ENCODE measurements at regions not wholly inside any gene's neighbourhood (a gene's known extent, or its start where the extent isn't known, plus 50 kb on each side); places are given as distances from the start of the nearest gene placed in this dataset.

GRCh38 chr14:34362641-34363251 lies 99.3 kb downstream of the SPTSSA start:
- no peak overlapping the region for H3K4me3 ChIP-seq (ENCODE audit: low read length)
- no peak for TF ChIP-seq ZNF274 (IDR thresholded peaks at IDR 0.05; ENCODE audit: low read depth, low read length)

GRCh38 chr14:34361504-34362011 lies 100.5 kb downstream of the SPTSSA start:
- H3K4me3 ChIP-seq (ENCODE audit: low read length): no peak overlapping the region
- no peak for TF ChIP-seq ZNF274 (IDR thresholded peaks at IDR 0.05; ENCODE audit: low read depth, low read length)

GRCh38 chr14:34359420-34360117 lies 102.5 kb downstream of the SPTSSA start:
- H3K4me3 ChIP-seq (ENCODE audit: low read length): no peak overlapping the region
- TF ChIP-seq ZNF274 (IDR thresholded peaks at IDR 0.05; ENCODE audit: low read depth, low read length): no peak

GRCh38 chr14:34356264-34356654 lies 105.8 kb downstream of the SPTSSA start:
- no peak for TF ChIP-seq ZNF274 (IDR thresholded peaks at IDR 0.05; ENCODE audit: low read depth, low read length)
- H3K4me3 ChIP-seq (ENCODE audit: low read length): no peak overlapping the region

GRCh38 chr14:34355584-34356263 lies 106.3 kb downstream of the SPTSSA start:
- no peak overlapping the region for H3K4me3 ChIP-seq (ENCODE audit: low read length)
- TF ChIP-seq ZNF274 (IDR thresholded peaks at IDR 0.05; ENCODE audit: low read depth, low read length): no peak

GRCh38 chr14:34354556-34354955 lies 107.5 kb downstream of the SPTSSA start:
- no peak overlapping the region for H3K4me3 ChIP-seq (ENCODE audit: low read length)
- TF ChIP-seq ZNF274 (IDR thresholded peaks at IDR 0.05; ENCODE audit: low read depth, low read length): no peak

- no peak overlapping the region for H3K4me3 ChIP-seq (ENCODE audit: low read length)
- no peak for TF ChIP-seq ZNF274 (IDR thresholded peaks at IDR 0.05; ENCODE audit: low read depth, low read length)
Observed at GRCh38 chr14:34350903-34351302, 111.1 kb downstream of the SPTSSA start.

GRCh38 chr14:34348592-34348991 lies 113.4 kb downstream of the SPTSSA start:
- TF ChIP-seq ZNF274 (IDR thresholded peaks at IDR 0.05; ENCODE audit: low read depth, low read length): no peak
- no peak overlapping the region for H3K4me3 ChIP-seq (ENCODE audit: low read length)

GRCh38 chr14:34347683-34348082 lies 114.4 kb downstream of the SPTSSA start:
- H3K4me3 ChIP-seq (ENCODE audit: low read length): no peak overlapping the region
- TF ChIP-seq ZNF274 (IDR thresholded peaks at IDR 0.05; ENCODE audit: low read depth, low read length): no peak

GRCh38 chr14:34345718-34346465 lies 116.1 kb downstream of the SPTSSA start:
- TF ChIP-seq ZNF274 (IDR thresholded peaks at IDR 0.05; ENCODE audit: low read depth, low read length): no peak

GRCh38 chr14:34344318-34344717 lies 117.7 kb downstream of the SPTSSA start:
- no peak for TF ChIP-seq ZNF274 (IDR thresholded peaks at IDR 0.05; ENCODE audit: low read depth, low read length)

More at GRCh38 chr14:34345718-34346465, 116.1 kb downstream of the SPTSSA start:
- no peak overlapping the region for H3K4me3 ChIP-seq (ENCODE audit: low read length)

GRCh38 chr14:34340025-34340625 lies 121.9 kb downstream of the SPTSSA start:
- TF ChIP-seq ZNF274 (IDR thresholded peaks at IDR 0.05; ENCODE audit: low read depth, low read length): no peak
- H3K4me3 ChIP-seq (ENCODE audit: low read length): no peak overlapping the region

More at GRCh38 chr14:34344318-34344717, 117.7 kb downstream of the SPTSSA start:
- H3K4me3 ChIP-seq (ENCODE audit: low read length): no peak overlapping the region

- H3K4me3 ChIP-seq (ENCODE audit: low read length): no peak overlapping the region
- TF ChIP-seq ZNF274 (IDR thresholded peaks at IDR 0.05; ENCODE audit: low read depth, low read length): no peak
Observed at GRCh38 chr14:34338056-34338455, 124.0 kb downstream of the SPTSSA start.

GRCh38 chr14:34336501-34336900 lies 125.5 kb downstream of the SPTSSA start:
- TF ChIP-seq ZNF274 (IDR thresholded peaks at IDR 0.05; ENCODE audit: low read depth, low read length): no peak
- no peak overlapping the region for H3K4me3 ChIP-seq (ENCODE audit: low read length)
